Adipocyte (in vitro differentiated cells): ENCODE measurements at regions not wholly inside any gene's neighbourhood (a gene's known extent, or its start where the extent isn't known, plus 50 kb on each side); places are given as distances from the start of the nearest gene placed in this dataset.
A peak's percentile ranks its signal among the peaks of the same experiment; 100 is the strongest.

Experiments used
- DNase-seq: peaks from one replicate; pipeline ENCODE4 v3.0.0-alpha.2; 2015; ENCODE audit warnings: low read depth
- H3K27me3 ChIP-seq: replicated peaks from 2 replicates; pipeline ENCODE4 v1.7.0; 2013; ENCODE audit warnings: mild to moderate bottlenecking, low read length, moderate library complexity; ENCODE audit not compliant: control insufficient read depth, insufficient read depth
- H3K36me3 ChIP-seq: 2 replicates; pipeline ENCODE4 v1.7.0; 2013; ENCODE audit warnings: low read length, mild to moderate bottlenecking, moderate library complexity; ENCODE audit not compliant: control insufficient read depth, insufficient read depth, severe bottlenecking
- H3K4me1 ChIP-seq: 2 replicates; pipeline ENCODE4 v1.7.0; 2013; ENCODE audit warnings: mild to moderate bottlenecking, low read length, moderate library complexity; ENCODE audit not compliant: control insufficient read depth, insufficient read depth
- H3K4me3 ChIP-seq: 2 replicates; pipeline ENCODE4 v1.7.0; 2013; ENCODE audit warnings: mild to moderate bottlenecking, low read length, moderate library complexity
- H3K9ac ChIP-seq: 2 replicates; pipeline ENCODE4 v1.7.0; 2013; ENCODE audit warnings: mild to moderate bottlenecking, low read length, moderate library complexity
- H3K9me3 ChIP-seq: 2 replicates; pipeline ENCODE4 v1.7.0; 2013; ENCODE audit warnings: mild to moderate bottlenecking, low read length, moderate library complexity; ENCODE audit not compliant: control insufficient read depth

DNA sequence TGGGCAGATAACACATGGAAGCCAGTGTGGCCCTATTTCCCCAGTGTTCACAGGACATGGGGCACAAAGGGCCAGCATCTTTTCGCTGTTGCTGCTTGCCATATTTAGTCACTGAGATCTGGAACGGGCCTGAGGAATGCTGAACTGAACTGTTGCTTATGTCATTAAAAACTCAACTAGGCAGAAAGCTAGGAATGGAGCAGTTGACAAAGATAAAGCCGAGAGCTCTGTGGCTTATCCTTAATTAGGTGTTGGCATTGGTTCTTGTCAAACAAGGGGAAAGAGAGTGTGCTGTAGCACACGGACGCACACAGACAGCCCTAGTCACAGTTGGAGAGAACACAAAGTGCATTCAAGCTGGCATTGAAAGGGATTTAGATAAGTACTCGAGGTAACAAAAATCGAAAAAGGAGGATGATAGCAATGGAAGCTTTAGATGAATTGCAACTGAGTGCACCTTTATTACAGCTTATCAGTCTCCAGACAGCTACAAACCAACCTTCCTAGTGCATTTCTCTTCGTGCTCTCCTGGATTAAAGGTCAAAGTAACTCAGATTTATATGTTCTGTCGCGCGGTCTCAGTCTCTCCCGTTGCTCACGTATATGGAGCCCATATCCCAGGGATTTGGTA is 450.2 kb upstream of the ZNF608 start:
- no peak for DNase-seq
- H3K4me1 ChIP-seq, result no peaks in the 10 kb centered on the region

DNA sequence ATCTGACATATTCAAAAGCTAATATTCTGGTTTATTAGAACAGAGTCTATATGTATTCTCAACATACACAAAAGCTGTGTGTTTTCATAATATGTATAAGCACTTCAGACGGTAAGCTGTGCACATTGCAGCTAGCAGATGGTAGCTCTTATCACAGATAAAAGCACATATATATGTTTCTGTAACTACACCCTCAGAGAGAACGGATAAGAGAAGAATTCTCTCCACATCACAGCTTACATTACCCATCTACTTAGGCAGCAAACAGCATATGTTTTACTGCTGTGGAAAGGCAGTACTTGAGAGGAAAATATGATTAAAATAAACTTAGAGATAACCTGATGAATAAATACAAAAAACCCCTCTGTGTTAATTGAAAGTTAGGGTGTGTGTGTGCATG is 450.9 kb upstream of the ZNF608 start:
- no peaks in the 10 kb centered on the region for H3K27me3 ChIP-seq
- H3K9me3 ChIP-seq, result no peaks in the 10 kb centered on the region
- H3K4me3 ChIP-seq, result no peak overlapping the region
- no peak for DNase-seq
- no peaks in the 10 kb centered on the region for H3K4me1 ChIP-seq
- no peak overlapping the region for H3K9ac ChIP-seq
- H3K36me3 ChIP-seq, result no peaks in the 10 kb centered on the region

More for the DNA sequence above, 450.2 kb upstream of the ZNF608 start:
- Histone ChIP-seq H3K36me3 (no peaks in the 10 kb centered on the region), H3K9ac (no peak overlapping the region), H3K9me3 (no peaks in the 10 kb centered on the region), H3K4me3 (no peak overlapping the region), H3K27me3 (no peaks in the 10 kb centered on the region)

DNA sequence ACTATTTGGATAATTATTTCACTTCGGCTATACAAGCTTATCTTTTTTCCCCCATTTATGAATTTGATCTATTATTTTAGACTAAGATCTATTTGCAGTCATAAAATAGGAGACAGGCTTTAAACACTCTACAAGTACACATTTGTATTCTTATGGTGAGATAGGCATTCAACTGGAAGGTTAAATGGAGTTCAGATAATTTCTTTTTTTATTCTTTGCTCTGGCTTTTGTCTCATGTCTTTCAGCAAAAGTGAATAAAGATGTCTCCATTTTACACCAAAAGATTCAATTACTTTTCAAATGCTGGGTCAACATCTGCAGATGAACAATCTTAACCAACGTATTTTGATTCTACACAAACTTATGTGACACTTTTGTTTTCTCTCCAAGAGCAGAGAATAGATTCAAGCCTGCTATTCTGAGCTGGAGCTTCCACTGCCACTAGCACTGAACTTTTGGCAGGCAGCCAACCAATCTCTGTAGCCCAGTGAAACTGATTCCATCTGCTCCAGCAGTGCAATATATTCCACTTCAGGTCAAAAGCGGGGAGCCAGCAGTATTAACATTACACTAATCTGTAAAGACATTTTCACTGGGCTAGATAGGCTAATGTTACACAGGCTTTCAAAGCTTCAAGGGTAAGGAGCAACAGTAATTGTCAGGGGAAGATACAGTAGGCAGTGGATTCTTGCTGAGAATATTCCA is 452.0 kb upstream of the ZNF608 start:
- Histone ChIP-seq H3K9ac (no peak overlapping the region), H3K27me3 (no peaks in the 10 kb centered on the region), H3K4me3 (no peak overlapping the region), H3K9me3 (no peaks in the 10 kb centered on the region), H3K4me1 (no peaks in the 10 kb centered on the region), H3K36me3 (no peaks in the 10 kb centered on the region)
- peak; percentile 96 for DNase-seq

DNA sequence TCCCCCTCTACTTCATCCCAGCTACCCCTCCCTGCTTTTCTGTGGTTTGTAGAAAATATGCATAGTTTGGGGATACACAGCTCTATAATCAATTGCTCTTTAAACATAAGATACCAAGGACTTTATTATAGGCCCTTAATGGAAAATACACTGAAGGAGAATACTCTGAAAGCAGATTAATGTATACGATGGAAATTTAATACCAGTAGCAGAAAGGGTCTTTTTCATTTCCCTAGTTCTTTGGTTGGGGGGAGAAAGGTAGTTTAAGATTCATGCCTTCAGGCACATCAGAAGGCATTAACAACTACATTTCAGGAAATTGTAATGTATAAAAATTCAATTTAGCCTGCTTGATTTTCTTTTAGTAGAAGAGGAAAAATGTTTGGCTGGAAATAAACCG is 452.9 kb upstream of the ZNF608 start:
- Histone ChIP-seq H3K9ac (no peak overlapping the region), H3K9me3 (no peaks in the 10 kb centered on the region), H3K36me3 (no peaks in the 10 kb centered on the region), H3K4me1 (no peaks in the 10 kb centered on the region), H3K27me3 (no peaks in the 10 kb centered on the region), H3K4me3 (no peak overlapping the region)
- DNase-seq, result no peak

DNA sequence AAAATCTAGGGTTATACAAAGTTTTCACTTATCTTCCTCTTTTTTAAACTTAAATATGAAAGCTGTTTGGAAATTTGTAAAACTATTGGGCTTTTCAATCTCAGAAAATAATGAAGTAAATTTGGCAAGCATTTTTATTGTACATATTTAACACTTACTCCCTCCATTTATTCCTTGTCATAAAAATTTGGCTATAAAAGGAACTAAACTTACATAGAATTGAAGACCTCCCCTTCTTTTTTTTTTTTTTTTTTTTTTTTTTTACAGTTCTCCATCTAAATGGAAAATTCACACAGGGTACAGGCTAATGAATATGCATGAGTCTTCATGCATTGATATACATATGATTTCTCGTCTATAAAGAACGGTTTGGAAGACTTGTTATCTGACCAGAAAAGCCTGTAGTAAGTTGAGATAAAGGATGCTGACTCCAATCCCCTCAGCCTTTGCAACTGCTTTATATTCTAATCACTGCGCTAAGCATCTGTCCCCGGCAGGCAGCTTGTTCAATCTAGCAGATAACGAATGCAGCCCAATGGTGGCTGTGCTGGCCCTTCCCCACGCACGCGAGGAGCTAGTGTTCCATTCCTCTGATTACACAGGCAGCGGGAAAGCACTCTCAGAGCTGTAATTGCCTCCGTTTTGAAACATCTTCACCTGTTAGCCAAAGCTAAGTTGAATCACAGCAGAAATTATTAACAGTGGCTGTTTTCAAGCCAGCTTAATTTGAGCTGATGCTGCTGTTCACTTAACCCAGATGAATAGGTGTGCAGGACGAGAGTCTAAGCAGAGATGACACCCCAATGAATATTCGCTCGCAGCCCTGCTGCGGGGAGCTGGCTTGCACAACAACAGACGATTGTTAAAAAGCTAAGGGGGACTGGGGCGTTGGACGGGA is 453.8 kb upstream of the ZNF608 start:
- DNase-seq, result no peak
- Histone ChIP-seq H3K4me1 (no peaks in the 10 kb centered on the region), H3K9ac (no peak overlapping the region), H3K4me3 (peak overlapping the region; percentile 10), H3K36me3 (no peaks in the 10 kb centered on the region), H3K27me3 (no peaks in the 10 kb centered on the region), H3K9me3 (no peaks in the 10 kb centered on the region)

DNA sequence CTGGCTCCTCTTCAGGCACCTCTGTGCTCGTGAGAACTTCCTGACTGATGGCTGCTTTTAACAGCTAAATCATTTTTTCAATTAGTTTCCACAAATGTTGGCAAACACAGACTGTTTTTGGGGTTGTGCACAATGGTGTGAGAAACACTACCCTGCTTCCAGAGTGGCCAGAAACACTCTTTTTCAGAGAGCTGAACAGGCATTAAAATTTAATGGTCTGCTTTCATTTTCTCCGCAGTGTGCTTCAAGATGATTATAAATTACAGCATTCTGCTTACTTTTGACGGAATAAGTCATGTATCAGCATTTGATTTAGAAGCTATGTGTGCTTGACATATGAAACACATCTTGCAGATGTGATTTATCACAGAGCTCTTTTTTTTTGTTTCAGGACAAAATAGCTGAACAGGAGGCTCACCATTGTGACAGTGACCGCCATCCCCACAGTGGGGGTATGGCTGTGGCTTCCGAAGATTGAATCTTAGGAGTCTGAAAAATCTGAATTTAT is 454.5 kb upstream of the ZNF608 start:
- peak overlapping the region; percentile 10 for H3K4me3 ChIP-seq
- no peaks in the 10 kb centered on the region for H3K4me1 ChIP-seq
- DNase-seq, result no peak
- H3K9me3 ChIP-seq, result no peaks in the 10 kb centered on the region
- H3K36me3 ChIP-seq, result no peaks in the 10 kb centered on the region
- no peaks in the 10 kb centered on the region for H3K27me3 ChIP-seq
- H3K9ac ChIP-seq, result no peak overlapping the region

DNA sequence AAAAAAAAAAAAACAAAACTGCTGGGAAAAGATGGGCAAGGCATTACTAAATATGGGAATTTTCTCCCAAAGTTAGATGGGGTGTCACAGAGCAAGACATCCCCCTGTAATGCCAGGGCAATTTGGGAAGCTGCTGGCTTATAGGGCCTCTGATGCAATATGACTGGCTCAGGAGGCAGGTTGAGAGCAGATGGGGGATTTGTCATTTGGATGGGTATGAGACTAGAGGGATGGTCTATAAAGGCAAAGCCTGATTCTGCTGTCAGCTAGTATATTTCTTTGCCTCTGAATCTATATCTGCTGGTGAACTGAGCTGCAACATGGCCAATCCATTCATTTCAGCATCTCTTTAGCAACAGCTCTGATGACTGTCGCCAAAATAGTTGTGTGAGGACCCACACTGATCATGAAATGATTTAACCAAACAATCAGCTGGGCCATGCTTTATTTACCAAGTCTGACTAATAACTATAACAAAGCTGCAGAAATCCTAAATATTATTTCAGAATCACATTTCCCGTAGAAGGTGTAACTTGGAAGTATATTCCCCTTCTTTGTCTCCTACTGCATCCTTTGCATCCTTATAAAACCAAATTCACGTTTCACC is 455.1 kb upstream of the ZNF608 start:
- H3K4me3 ChIP-seq, result no peak overlapping the region
- no peaks in the 10 kb centered on the region for H3K36me3 ChIP-seq
- H3K9me3 ChIP-seq, result no peaks in the 10 kb centered on the region
- DNase-seq, result no peak
- no peak overlapping the region for H3K9ac ChIP-seq
- H3K4me1 ChIP-seq, result no peaks in the 10 kb centered on the region
- H3K27me3 ChIP-seq, result no peaks in the 10 kb centered on the region

DNA sequence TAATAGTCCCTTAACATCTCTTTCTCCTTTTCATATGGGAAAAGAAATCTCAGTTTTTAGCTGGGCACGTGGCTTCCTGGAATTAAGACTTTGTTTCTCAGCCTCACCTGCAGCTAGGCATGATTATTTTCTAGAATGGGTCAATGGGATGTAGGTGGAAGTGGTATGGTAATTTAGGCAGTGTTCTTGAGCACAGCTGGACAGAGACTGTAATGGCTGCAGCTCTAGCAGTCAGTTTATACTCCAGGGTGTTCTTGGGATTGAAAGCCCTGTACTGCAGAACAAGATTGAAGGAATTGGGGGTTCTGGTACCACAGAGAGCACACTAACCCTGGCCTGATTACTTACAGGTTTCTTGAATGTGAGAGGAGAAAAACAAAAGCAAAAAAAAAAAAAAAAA is 455.9 kb upstream of the ZNF608 start:
- H3K27me3 ChIP-seq, result no peaks in the 10 kb centered on the region
- H3K9me3 ChIP-seq, result no peaks in the 10 kb centered on the region
- H3K36me3 ChIP-seq, result no peaks in the 10 kb centered on the region
- H3K4me1 ChIP-seq, result no peaks in the 10 kb centered on the region
- no peak for DNase-seq
- no peak overlapping the region for H3K4me3 ChIP-seq
- H3K9ac ChIP-seq, result no peak overlapping the region

DNA sequence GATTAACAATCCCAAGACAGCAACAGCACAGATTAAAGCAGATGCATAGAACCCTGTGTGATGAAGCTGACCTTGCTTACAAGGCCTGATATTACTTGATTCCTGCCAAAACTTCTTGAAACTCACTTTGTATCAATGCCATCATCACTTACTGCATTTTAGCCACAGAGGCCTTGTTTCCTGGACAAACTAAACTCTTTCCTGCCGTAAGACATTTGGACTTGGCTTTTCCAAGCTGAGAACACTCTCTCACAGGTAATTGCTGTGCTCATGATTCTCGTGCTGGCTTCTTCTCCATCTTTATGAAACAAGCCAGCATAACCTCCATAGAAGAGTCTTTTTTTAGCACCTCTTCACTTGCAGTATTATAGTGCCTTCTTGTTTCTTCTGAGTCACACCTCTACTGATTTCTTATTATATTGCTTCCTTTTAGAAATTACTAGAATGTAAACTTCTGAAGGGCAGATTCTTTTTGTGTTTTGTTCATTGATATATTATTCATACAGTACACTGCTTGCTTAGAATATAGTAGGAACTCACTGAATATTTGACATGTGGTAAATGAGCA is 456.5 kb upstream of the ZNF608 start:
- Histone ChIP-seq H3K36me3 (no peaks in the 10 kb centered on the region), H3K9ac (no peak overlapping the region), H3K4me3 (no peak overlapping the region), H3K9me3 (no peaks in the 10 kb centered on the region), H3K27me3 (no peaks in the 10 kb centered on the region), H3K4me1 (no peaks in the 10 kb centered on the region)
- DNase-seq, result no peak

DNA sequence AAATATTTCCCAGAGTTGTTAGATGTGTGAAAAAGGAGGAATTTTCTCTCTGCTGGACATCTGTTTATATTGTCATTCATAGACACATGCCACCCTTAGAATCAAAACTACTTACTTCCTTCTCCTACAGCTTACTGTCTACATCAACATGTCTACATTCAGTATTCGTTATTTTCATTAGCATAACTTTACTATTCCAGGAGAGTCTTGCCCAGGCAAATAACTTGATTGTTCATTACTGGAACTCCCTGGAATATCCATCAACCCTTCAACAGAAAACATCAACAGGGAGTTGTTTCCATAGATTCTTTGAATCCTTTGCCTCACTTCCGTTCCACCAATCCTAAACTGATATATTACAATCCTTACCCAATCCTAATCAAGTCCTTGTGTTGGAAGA is 457.5 kb upstream of the ZNF608 start:
- no peaks in the 10 kb centered on the region for H3K9me3 ChIP-seq
- no peaks in the 10 kb centered on the region for H3K36me3 ChIP-seq
- H3K9ac ChIP-seq, result no peak overlapping the region
- no peak overlapping the region for H3K4me3 ChIP-seq
- DNase-seq, result no peak
- H3K4me1 ChIP-seq, result no peaks in the 10 kb centered on the region
- no peaks in the 10 kb centered on the region for H3K27me3 ChIP-seq
